Keratinocyte (primary cell): ENCODE measurements at regions not wholly inside any gene's neighbourhood (a gene's known extent, or its start where the extent isn't known, plus 50 kb on each side); places are given as distances from the start of the nearest gene placed in this dataset.

Experiments
- DNase-seq: peaks from one replicate; pipeline ENCODE4 v3.0.0-alpha.2; 2011; ENCODE audit warnings: low read depth, missing footprints, low spot score
- FAIRE-seq: peaks from 2 replicates; lab custom pipeline; 2011; peaks lifted over from hg19 to GRCh38; lab: Jason Lieb, UNC
- H2AFZ ChIP-seq: 2 replicates; pipeline ENCODE4 v1.6.0; 2012; ENCODE audit warnings: low read length, control low read depth, inconsistent platforms; ENCODE audit not compliant: control insufficient read depth
- H3K27ac ChIP-seq: 2 replicates; pipeline ENCODE4 v1.5.1; 2011; ENCODE audit warnings: low read length; ENCODE audit not compliant: control insufficient read depth, insufficient read depth
- H3K27me3 ChIP-seq: 3 replicates; pipeline ENCODE4 v1.6.0; 2011; ENCODE audit warnings: low read length; ENCODE audit not compliant: control insufficient read depth, insufficient read depth; ENCODE audit errors: extremely low read depth
- H3K36me3 ChIP-seq, 2 experiments: 2 replicates in 1 of 2; 3 replicates in 1 of 2; pipeline ENCODE4 v1.5.1; 2011; ENCODE audit warnings: low read length in 2 of 2, mild to moderate bottlenecking in 1 of 2; ENCODE audit not compliant: control insufficient read depth in 2 of 2, insufficient read depth in 2 of 2; ENCODE audit errors: extremely low read depth in 1 of 2
- H3K4me1 ChIP-seq: 3 replicates; pipeline ENCODE4 v1.5.1; 2011; ENCODE audit warnings: low read length; ENCODE audit not compliant: control insufficient read depth, insufficient read depth; ENCODE audit errors: extremely low read depth
- H3K4me2 ChIP-seq: 3 replicates; pipeline ENCODE4 v1.6.0; 2011; ENCODE audit warnings: low read depth, low read length; ENCODE audit not compliant: control insufficient read depth, insufficient read depth; ENCODE audit errors: extremely low read depth
- H3K4me3 ChIP-seq, 3 experiments: fragments of 200-600 bp in 1 of 3; sonication (generic) in 1 of 3; 2 replicates in 2 of 3; 3 replicates in 1 of 3; pipeline ENCODE4 v1.5.1; 2011 to 2016; ENCODE audit warnings: low read length in 3 of 3, mild to moderate bottlenecking in 3 of 3, control low read depth in 2 of 3, inconsistent platforms in 1 of 3, low read depth in 1 of 3, mixed read lengths in 1 of 3, mixed run types in 1 of 3, moderate library complexity in 1 of 3; ENCODE audit not compliant: control insufficient read depth in 2 of 3, insufficient read depth in 2 of 3; ENCODE audit errors: extremely low read depth in 1 of 3
- H3K79me2 ChIP-seq: 2 replicates; pipeline ENCODE4 v1.6.0; 2012; ENCODE audit warnings: low read length; ENCODE audit not compliant: control insufficient read depth, insufficient read depth
- H3K9ac ChIP-seq: 3 replicates; pipeline ENCODE4 v1.6.0; 2011; ENCODE audit warnings: low read length; ENCODE audit not compliant: control insufficient read depth, insufficient read depth; ENCODE audit errors: extremely low read depth
- H3K9me1 ChIP-seq: 3 replicates; pipeline ENCODE4 v1.6.0; 2011; ENCODE audit warnings: low read length; ENCODE audit not compliant: control insufficient read depth, insufficient read depth; ENCODE audit errors: extremely low read depth
- H3K9me3 ChIP-seq: 2 replicates; pipeline ENCODE4 v1.5.1; 2012; ENCODE audit warnings: low read depth, low read length; ENCODE audit not compliant: control insufficient read depth
- H4K20me1 ChIP-seq: 3 replicates; pipeline ENCODE4 v1.6.0; 2011; ENCODE audit warnings: low read length; ENCODE audit not compliant: control insufficient read depth, insufficient read depth; ENCODE audit errors: extremely low read depth
- EZH2 ChIP-seq: IDR thresholded peaks from one replicate; pipeline ENCODE4 v1.6.1; 2012; ENCODE audit warnings: inconsistent platforms, mild to moderate bottlenecking, low read length, moderate library complexity
- dilution Hi-C: fragments of 300-500 bp; cut with MboI; formaldehyde crosslinking; loops from one replicate; pipeline ENCODE4 v1.7.0; 2020; ENCODE audit warnings: low sequenced_read_pairs; ENCODE audit not compliant: extremely low pct_ligation_motif_present
- TF ChIP-seq, protein P1 (sequence below), 3 experiments: IDR thresholded peaks in 1 of 3; conservative IDR thresholded peaks in 1 of 3; optimal IDR thresholded peaks in 1 of 3; 2 replicates in 2 of 3; 3 replicates in 1 of 3; pipeline versions ENCODE3 to v1.5.1; 2011; ENCODE audit warnings: low read length in 3 of 3, mild to moderate bottlenecking in 3 of 3, moderate library complexity in 2 of 3, control low read depth in 1 of 3, inconsistent platforms in 1 of 3; ENCODE audit not compliant: insufficient read depth in 2 of 3; ENCODE audit errors: extremely low read depth in 1 of 3

DNA sequence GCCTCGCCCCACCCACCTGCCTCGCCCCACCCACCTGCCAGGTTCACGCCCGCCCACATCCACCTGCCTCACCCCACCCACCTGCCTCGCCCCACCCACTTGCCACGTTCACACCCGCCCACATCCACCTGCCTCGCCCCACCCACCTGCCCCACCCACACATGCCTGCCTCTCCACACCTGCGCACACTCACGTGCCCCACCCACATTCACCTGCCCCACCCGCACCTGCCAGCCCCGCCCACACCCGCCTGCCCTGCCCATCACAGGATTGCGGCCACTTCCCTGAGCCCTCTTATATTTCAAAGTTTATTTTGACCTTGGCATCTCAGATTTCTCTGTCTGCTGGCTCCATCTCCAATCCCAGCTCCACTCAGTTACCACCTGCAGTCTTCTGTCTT lies 217.5 kb upstream of the SOX11 start:
- Histone ChIP-seq H3K79me2 (no peaks in the 10 kb centered on the region), H3K9ac (no peak overlapping the region), H3K4me1 (no peaks in the 10 kb centered on the region), H3K9me1 (no peaks in the 10 kb centered on the region), H3K4me2 (no peak overlapping the region), H4K20me1 (no peaks in the 10 kb centered on the region), H2AFZ (no peak overlapping the region), H3K27me3 (no peaks in the 10 kb centered on the region), H3K4me3 (no peak overlapping the region), H3K36me3 (no peaks in the 10 kb centered on the region), H3K9me3 (peaks cover 4% of the 10 kb centered on the region), H3K27ac (no peak overlapping the region)
- dilution Hi-C loops: no loop called here
- TF ChIP-seq, protein P1, sequence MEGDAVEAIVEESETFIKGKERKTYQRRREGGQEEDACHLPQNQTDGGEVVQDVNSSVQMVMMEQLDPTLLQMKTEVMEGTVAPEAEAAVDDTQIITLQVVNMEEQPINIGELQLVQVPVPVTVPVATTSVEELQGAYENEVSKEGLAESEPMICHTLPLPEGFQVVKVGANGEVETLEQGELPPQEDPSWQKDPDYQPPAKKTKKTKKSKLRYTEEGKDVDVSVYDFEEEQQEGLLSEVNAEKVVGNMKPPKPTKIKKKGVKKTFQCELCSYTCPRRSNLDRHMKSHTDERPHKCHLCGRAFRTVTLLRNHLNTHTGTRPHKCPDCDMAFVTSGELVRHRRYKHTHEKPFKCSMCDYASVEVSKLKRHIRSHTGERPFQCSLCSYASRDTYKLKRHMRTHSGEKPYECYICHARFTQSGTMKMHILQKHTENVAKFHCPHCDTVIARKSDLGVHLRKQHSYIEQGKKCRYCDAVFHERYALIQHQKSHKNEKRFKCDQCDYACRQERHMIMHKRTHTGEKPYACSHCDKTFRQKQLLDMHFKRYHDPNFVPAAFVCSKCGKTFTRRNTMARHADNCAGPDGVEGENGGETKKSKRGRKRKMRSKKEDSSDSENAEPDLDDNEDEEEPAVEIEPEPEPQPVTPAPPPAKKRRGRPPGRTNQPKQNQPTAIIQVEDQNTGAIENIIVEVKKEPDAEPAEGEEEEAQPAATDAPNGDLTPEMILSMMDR (optimal IDR thresholded peaks at IDR 0.05 in 1 of 3, IDR thresholded peaks at IDR 0.05 in 1 of 3, conservative IDR thresholded peaks at IDR 0.05 in 1 of 3; ENCODE audit: extremely low read depth in 1 of 3, insufficient read depth in 2 of 3, low read length in 3 of 3): no peak
- TF ChIP-seq EZH2: no peak
- DNase-seq (no peak), FAIRE-seq (no peak)

DNA sequence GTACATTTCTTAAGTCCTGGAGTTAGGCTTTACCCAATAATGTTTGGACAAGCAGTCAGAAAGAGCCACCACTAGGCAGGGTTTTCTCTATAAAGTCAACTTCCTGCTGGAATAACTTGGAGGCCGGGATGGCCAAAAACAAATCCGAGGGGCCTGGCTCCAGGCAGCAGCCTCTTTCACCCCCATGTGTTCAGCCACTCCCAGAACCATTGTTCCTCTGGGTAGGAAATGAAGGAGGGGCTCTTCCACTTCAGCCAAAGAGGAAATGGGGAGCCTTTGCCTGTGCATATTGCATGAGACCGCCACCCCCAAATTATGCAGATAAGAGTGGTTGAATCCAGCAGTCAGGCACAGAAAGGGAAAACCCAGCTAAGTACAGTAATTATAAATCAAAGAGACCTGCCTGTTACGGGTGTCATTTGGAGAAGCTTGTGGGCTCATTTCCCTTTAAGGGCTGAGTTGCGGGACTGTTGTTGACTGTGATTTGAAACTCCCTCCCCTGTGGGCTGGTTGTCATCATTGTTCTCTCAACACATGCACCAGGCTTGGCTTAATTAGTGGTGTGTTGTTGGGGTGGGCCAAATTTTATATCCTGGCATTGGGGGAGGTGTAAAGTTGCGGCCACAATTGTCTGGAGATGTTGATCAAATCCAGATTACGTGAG lies 212.8 kb upstream of the SOX11 start:
- Histone ChIP-seq H3K27ac (no peak overlapping the region), H2AFZ (no peak overlapping the region), H3K9me1 (no peaks in the 10 kb centered on the region), H3K9me3 (no peaks in the 10 kb centered on the region), H3K79me2 (no peaks in the 10 kb centered on the region), H3K4me3 (no peak overlapping the region), H3K36me3 (no peaks in the 10 kb centered on the region), H3K4me2 (no peak overlapping the region), H3K9ac (no peak overlapping the region), H4K20me1 (no peaks in the 10 kb centered on the region), H3K4me1 (no peaks in the 10 kb centered on the region), H3K27me3 (no peaks in the 10 kb centered on the region)
- dilution Hi-C loops: no loop called here
- DNase-seq: no peak
- TF ChIP-seq EZH2: no peak
- TF ChIP-seq, protein P1 (optimal IDR thresholded peaks at IDR 0.05 in 1 of 3, IDR thresholded peaks at IDR 0.05 in 1 of 3, conservative IDR thresholded peaks at IDR 0.05 in 1 of 3; ENCODE audit: extremely low read depth in 1 of 3, insufficient read depth in 2 of 3, low read length in 3 of 3): no peak
- FAIRE-seq: no peak
